Breast epithelium (tissue), 3 donors: ENCODE measurements at regions not wholly inside any gene's neighbourhood (a gene's known extent, or its start where the extent isn't known, plus 50 kb on each side); places are given as distances from the start of the nearest gene placed in this dataset.
"Not testable (repeated sequence)": the region's sequence is repeated elsewhere in the genome, so short reads cannot be mapped to it uniquely, and the experiment has no call there.

Experiments used
- POLR2A ChIP-seq: fragments of 450-650 bp; IDR thresholded peaks from one replicate; pipeline ENCODE4 v1.6.1; 2016; ENCODE audit warnings: antibody characterized with exemption, mild to moderate bottlenecking, moderate library complexity
- POLR2AphosphoS5 ChIP-seq, 3 donors: sonication (generic); formaldehyde crosslinking; IDR thresholded peaks; one replicate each; pipeline ENCODE4 v1.6.1; 2017; ENCODE audit warnings: antibody characterized with exemption in 3 of 3
- TF ChIP-seq, protein P1 (sequence below), 3 donors: fragments of 450-650 bp; IDR thresholded peaks; one replicate each; pipeline ENCODE4 v1.5.1; 2016 to 2017; ENCODE audit warnings: antibody characterized with exemption in 3 of 3, mild to moderate bottlenecking in 3 of 3, moderate library complexity in 3 of 3

DNA sequence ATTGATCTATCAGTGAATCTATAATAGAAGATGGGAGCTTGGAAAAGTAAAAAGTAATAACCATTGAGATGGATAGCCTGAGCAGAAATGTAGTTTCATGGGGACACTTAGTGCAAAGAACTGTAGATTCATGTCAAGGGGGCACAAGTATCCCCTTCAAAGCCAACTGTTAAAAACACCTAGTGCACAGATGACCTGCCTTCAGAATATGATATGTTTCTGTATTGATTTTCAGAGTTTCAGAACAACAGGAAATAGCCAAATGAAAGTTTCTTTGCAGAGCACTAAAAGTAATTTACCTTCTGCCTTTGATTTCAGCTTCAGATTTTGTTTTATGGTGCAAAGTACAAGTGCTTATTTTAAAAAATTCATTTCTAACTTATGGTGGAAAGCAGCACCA is 169.9 kb downstream of the SPDYE17 start:
- TF ChIP-seq POLR2A; POLR2AphosphoS5 (IDR thresholded peaks at IDR 0.05): not testable (repeated sequence)
- TF ChIP-seq, protein P1, sequence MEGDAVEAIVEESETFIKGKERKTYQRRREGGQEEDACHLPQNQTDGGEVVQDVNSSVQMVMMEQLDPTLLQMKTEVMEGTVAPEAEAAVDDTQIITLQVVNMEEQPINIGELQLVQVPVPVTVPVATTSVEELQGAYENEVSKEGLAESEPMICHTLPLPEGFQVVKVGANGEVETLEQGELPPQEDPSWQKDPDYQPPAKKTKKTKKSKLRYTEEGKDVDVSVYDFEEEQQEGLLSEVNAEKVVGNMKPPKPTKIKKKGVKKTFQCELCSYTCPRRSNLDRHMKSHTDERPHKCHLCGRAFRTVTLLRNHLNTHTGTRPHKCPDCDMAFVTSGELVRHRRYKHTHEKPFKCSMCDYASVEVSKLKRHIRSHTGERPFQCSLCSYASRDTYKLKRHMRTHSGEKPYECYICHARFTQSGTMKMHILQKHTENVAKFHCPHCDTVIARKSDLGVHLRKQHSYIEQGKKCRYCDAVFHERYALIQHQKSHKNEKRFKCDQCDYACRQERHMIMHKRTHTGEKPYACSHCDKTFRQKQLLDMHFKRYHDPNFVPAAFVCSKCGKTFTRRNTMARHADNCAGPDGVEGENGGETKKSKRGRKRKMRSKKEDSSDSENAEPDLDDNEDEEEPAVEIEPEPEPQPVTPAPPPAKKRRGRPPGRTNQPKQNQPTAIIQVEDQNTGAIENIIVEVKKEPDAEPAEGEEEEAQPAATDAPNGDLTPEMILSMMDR (IDR thresholded peaks at IDR 0.05) = not testable (repeated sequence)
